Naive B cell (primary cell): ENCODE measurements at regions not wholly inside any gene's neighbourhood (a gene's known extent, or its start where the extent isn't known, plus 50 kb on each side); places are given as distances from the start of the nearest gene placed in this dataset.

Experiments used
- ATAC-seq, 2 donors: fragments of 150-1000 bp; cut with Tn5 transposase; 2 replicates each; pipeline ENCODE4 v1.10.0; 2021; ENCODE audit warnings: low read depth in 2 of 2, mild to moderate bottlenecking in 2 of 2, moderate library complexity in 2 of 2
- DNase-seq: peaks from one replicate; pipeline ENCODE4 v3.0.0; 2022
- H3K27ac Mint-ChIP-seq, 6 donors: one replicate each; pipeline ENCODE4 v1.8.0; 2020 to 2022; ENCODE audit warnings: mild to moderate bottlenecking in 6 of 6, mixed read lengths in 6 of 6, moderate library complexity in 5 of 6, inconsistent platforms in 2 of 6
- H3K27me3 Mint-ChIP-seq, 3 donors: one replicate each; pipeline ENCODE4 v1.8.0; 2021 to 2022; ENCODE audit warnings: mixed read lengths in 3 of 3, mild to moderate bottlenecking in 1 of 3
- H3K36me3 Mint-ChIP-seq, 2 donors: one replicate each; pipeline ENCODE4 v1.8.0; 2020 to 2022; ENCODE audit warnings: mixed read lengths in 2 of 2, inconsistent platforms in 1 of 2, mild to moderate bottlenecking in 1 of 2
- H3K4me1 Mint-ChIP-seq, 3 donors: one replicate each; pipeline ENCODE4 v1.8.0; 2020 to 2022; ENCODE audit warnings: mixed read lengths in 3 of 3, inconsistent platforms in 1 of 3, mild to moderate bottlenecking in 1 of 3, moderate library complexity in 1 of 3
- H3K4me3 Mint-ChIP-seq, 8 donors: one replicate each; pipeline ENCODE4 v1.8.0; 2020 to 2022; ENCODE audit warnings: mild to moderate bottlenecking in 8 of 8, mixed read lengths in 8 of 8, moderate library complexity in 8 of 8, inconsistent platforms in 2 of 8
- H3K9me3 Mint-ChIP-seq, 7 donors: one replicate each; pipeline ENCODE4 v1.8.0; 2020 to 2022; ENCODE audit warnings: mixed read lengths in 7 of 7, mild to moderate bottlenecking in 5 of 7, inconsistent platforms in 2 of 7, moderate library complexity in 1 of 7

DNA sequence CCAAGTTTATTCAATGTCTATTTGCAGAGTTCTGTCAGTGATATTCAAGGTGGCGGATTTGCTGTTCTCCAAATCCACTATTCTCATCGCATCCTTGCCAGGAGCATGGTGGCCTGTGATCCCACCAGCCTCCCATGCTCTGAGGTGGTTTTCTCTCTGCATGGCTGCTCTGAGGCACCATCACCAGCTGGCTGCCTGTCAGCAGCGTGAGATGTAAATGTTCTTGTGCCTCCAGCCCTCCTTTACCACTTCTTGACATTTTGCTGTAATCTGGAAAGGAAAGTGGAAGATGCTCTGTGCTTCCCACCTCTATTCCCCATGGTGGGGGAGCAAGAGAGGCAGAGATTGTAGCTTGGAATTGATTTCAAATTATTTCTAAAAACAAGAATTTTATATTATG, 293.6 kb upstream of the SLC24A2 start:
- H3K27ac Mint-ChIP-seq, result no peak overlapping the region
- peaks cover 0 to 1% of the 10 kb centered on the region in 2 donors for H3K36me3 Mint-ChIP-seq
- DNase-seq (no peak), ATAC-seq (no peak)
- peaks cover 0 to 1% (median 0%) of the 10 kb centered on the region in 3 donors for H3K27me3 Mint-ChIP-seq
- H3K4me1 Mint-ChIP-seq, result peaks cover 9 to 32% (median 25%) of the 10 kb centered on the region in 3 donors
- peak overlapping the region in 1 of 8 donors; percentile 10 for H3K4me3 Mint-ChIP-seq
- H3K9me3 Mint-ChIP-seq, result peaks cover 0 to 2% (median 0%) of the 10 kb centered on the region in 7 donors

DNA sequence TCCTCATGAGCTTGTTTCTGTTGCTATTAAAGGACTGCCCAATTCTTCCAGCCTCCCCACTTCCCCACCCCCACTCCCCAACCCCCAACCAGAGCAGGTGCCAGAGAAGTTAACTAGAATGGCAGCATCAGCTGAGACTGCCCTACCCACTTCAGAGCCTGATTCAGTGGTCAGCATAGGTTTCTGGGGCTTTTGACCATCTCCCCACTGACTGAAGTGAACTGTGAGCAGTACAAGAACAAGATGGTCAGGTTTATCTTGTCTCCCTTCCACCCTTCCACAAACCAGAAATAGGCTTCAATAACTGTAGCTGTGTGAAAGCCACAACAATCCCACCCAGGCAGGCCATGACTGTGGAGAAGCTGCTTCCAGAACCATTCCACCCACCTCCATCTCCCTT, 289.4 kb upstream of the SLC24A2 start:
- H3K36me3 Mint-ChIP-seq, result no peaks in the 10 kb centered on the region
- DNase-seq (no peak), ATAC-seq (no peak)
- peaks cover 6 to 21% (median 16%) of the 10 kb centered on the region in 3 donors for H3K4me1 Mint-ChIP-seq
- peaks cover 0 to 4% (median 0%) of the 10 kb centered on the region in 7 donors for H3K9me3 Mint-ChIP-seq
- H3K4me3 Mint-ChIP-seq, result no peak overlapping the region
- no peaks in the 10 kb centered on the region for H3K27me3 Mint-ChIP-seq
- no peak overlapping the region for H3K27ac Mint-ChIP-seq

DNA sequence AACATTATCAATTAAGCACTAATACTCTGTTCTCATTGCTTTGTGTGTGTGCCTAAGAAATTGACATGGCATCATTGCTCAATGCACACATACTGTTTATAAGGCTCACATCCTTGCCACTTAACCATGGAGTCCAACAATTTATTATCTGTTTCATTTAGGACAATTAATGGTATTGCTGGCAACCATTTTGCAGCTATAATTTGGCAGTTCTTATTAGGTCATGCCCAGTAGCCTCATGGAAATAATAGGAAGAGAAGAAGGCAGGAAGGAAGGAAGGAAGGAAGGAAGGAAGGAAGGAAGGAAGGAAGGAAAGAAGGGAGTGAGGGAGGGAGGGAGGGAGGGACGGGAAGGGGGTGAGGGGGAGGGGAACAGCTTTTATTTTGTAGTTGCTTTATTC, 285.5 kb upstream of the SLC24A2 start:
- Mint-ChIP-seq H3K9me3 (peaks cover 0 to 14% (median 4%) of the 10 kb centered on the region in 7 donors), H3K4me1 (peaks cover 4 to 13% (median 8%) of the 10 kb centered on the region in 3 donors), H3K4me3 (no peak overlapping the region), H3K27me3 (no peaks in the 10 kb centered on the region), H3K27ac (no peak overlapping the region), H3K36me3 (peaks cover 0 to 9% of the 10 kb centered on the region in 2 donors)
- ATAC-seq, result no peak
- no peak for DNase-seq

DNA sequence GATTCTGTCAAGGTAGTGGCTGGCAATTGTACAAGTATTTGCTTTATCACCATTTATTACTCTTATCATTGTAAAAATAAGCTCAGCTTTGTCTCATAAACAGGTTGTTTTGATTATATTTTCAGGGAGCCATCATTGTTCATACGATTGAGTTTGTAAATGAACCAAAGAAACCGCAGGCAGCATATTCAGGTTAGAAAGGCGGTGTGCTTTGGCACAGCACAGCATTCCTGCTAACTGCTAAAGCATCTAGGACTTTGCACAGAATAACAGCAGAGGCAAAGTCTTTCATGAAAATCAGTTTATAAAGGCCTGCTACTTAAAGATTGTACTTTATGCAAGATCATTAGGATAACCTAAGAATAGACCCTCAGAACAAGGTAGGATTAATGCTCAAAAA, 281.5 kb upstream of the SLC24A2 start:
- no peaks in the 10 kb centered on the region for H3K27me3 Mint-ChIP-seq
- no peak for DNase-seq
- H3K9me3 Mint-ChIP-seq, result peaks cover 0 to 14% (median 4%) of the 10 kb centered on the region in 7 donors
- ATAC-seq, result no peak
- no peak overlapping the region for H3K4me3 Mint-ChIP-seq
- H3K27ac Mint-ChIP-seq, result no peak overlapping the region
- H3K4me1 Mint-ChIP-seq, result peaks cover 20 to 42% (median 37%) of the 10 kb centered on the region in 3 donors
- H3K36me3 Mint-ChIP-seq, result peaks cover 0 to 9% of the 10 kb centered on the region in 2 donors

DNA sequence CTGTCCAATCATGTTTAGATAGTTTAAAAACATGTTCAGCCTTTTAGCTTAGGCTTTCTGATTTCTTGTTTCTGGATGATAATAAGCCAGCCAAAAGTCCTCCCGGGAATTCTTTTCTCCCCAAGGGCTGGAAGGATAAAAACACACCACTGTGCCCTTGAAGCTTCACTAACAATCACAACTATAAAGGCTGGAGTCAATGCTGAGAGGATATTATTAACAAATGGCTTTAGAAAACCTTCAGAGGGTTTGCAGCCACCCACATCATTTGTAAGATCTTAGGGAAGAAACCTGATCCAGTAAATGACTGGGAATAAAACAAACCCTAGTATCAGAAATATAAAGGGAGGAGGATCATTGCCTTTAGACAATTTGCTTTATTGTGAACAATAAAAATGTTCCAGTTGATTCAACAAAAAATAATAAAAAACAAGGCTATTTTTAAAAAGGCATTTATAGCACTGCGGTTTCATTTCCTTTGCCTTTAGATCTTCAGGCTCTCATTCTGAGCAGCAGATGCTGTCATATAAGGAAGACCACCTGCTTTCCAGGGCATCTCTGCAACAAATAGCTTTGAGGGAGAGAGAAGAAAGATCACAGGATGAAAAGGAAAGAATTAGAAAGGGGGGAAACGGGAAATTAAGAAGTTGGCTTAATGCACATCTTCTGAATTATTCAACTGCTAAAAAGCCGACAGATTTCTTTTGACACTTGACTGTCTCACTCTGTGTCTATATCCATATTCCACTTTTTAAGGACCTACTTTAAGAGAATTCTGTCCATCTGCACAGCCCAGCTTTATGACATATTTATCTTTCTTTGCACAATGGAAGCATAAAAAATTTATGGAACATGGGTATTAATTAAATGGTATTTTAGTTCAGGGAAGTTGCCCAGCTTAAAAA, 277.2 kb upstream of the SLC24A2 start:
- Mint-ChIP-seq H3K4me1 (peaks cover 36 to 61% (median 59%) of the 10 kb centered on the region in 3 donors), H3K4me3 (peak overlapping the region; percentile 17 to 88 (median 74)), H3K9me3 (peaks cover 0 to 11% (median 7%) of the 10 kb centered on the region in 7 donors), H3K27me3 (no peaks in the 10 kb centered on the region), H3K27ac (peak overlapping the region; percentile 19 to 99 (median 92)), H3K36me3 (peaks cover 0 to under 1% of the 10 kb centered on the region in 2 donors)
- DNase-seq, result no peak
- ATAC-seq, result peak; percentile 37 to 53

DNA sequence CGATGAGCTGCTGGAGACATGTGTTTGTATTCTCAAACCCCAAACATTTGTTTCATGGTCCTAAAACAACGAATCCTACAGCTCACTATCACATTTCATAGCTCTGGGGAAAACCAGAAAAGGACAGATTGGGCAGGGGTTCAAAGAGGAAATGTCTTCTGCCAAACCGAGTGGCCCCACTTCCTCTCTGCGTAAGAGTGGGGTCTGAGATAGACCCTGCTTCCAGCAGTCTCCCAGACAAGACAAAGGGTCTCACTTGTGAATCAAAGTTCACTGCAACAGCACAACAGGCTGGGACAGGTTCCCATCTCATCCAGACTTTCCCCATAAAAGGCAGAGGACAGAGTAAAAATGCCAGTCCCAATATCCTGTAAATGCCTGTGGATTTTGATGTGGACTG, 276.2 kb upstream of the SLC24A2 start:
- no peaks in the 10 kb centered on the region for H3K36me3 Mint-ChIP-seq
- peaks cover 37 to 61% (median 59%) of the 10 kb centered on the region in 3 donors for H3K4me1 Mint-ChIP-seq
- H3K4me3 Mint-ChIP-seq, result peak overlapping the region in 7 of 8 donors; percentile 64 to 84 (median 75)
- DNase-seq (no peak), ATAC-seq (peak in 1 of 2 donors; percentile 16)
- H3K9me3 Mint-ChIP-seq, result peaks cover 0 to 8% (median 3%) of the 10 kb centered on the region in 7 donors
- H3K27ac Mint-ChIP-seq, result peak overlapping the region; percentile 87 to 99 (median 97)
- no peaks in the 10 kb centered on the region for H3K27me3 Mint-ChIP-seq

DNA sequence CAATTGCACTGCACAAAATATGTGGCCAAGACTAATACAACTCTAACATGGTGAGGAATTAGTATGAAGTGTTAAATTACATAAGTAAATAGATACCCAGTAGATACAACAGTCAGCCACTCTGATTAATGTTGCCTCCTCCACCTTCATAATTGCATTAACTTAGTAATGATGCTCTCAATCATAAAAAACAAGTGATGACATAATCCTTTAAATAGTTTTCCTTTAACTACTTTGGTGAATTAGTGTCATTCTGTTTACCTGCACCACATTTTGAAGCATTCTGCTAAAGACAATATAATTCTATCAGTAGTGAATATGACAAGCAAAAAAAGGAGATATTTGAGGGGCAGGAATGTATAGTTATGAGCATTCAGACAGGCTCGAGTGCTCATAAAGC, 265.9 kb upstream of the SLC24A2 start:
- H3K4me3 Mint-ChIP-seq, result no peak overlapping the region
- no peak overlapping the region for H3K27ac Mint-ChIP-seq
- ATAC-seq (no peak), DNase-seq (no peak)
- no peaks in the 10 kb centered on the region for H3K27me3 Mint-ChIP-seq
- peaks cover 0 to 8% of the 10 kb centered on the region in 2 donors for H3K36me3 Mint-ChIP-seq
- H3K9me3 Mint-ChIP-seq, result peaks cover 0 to 5% (median 0%) of the 10 kb centered on the region in 7 donors
- H3K4me1 Mint-ChIP-seq, result peaks cover 15 to 22% (median 17%) of the 10 kb centered on the region in 3 donors

DNA sequence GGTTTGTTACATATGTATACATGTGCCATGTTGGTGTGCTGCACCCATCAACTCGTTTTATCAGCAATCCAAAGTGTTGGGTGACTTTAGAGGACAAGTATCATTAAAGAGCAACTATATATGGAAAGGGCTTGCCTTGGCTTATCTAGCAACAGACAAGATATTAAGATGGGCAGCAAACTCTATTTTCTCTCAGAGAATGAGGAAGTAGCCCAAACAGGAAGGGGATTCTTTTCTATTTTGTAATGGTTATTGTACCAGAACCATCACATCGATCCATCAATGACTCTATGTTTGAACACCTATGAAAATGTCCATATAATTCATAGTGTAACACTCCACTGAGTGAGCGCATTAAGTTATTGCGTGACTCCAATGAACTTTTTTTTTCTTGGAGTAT, 260.1 kb upstream of the SLC24A2 start:
- ATAC-seq, result peak; percentile 82 to 86
- Mint-ChIP-seq H3K36me3 (peaks cover 0 to 8% of the 10 kb centered on the region in 2 donors), H3K9me3 (peaks cover 0 to 5% (median 0%) of the 10 kb centered on the region in 7 donors), H3K27me3 (no peaks in the 10 kb centered on the region), H3K4me1 (peaks cover 25 to 54% (median 52%) of the 10 kb centered on the region in 3 donors), H3K4me3 (peak overlapping the region in 4 of 8 donors; percentile 10 to 71 (median 64)), H3K27ac (peak overlapping the region in 1 of 6 donors; percentile 82)
- DNase-seq, result peak; percentile 47

DNA sequence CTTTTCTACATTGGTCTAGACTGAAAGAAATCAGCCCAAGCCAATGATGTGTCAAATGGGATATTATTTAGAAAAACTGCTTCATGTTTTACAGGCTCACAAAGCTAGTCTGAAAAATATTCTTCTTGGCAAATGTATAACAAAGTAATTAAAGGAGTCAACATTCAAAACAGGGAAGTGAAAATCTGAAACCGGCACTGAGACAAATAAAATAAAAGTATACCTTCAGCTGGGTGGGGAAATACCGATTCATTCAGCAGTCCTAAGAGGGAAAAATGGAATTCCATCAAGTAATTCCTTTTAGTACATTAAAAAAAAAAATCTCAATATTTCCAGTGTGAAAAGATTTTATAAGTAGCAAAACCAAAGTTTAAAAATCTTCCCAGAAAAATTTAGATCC, 259.6 kb upstream of the SLC24A2 start:
- peak; percentile 69 to 75 for ATAC-seq
- DNase-seq, result peak; percentile 35
- Mint-ChIP-seq H3K27me3 (no peaks in the 10 kb centered on the region), H3K4me1 (peaks cover 27 to 60% (median 56%) of the 10 kb centered on the region in 3 donors), H3K9me3 (peaks cover 0 to 4% (median 0%) of the 10 kb centered on the region in 7 donors), H3K27ac (peak overlapping the region in 4 of 6 donors; percentile 19 to 82 (median 50)), H3K4me3 (peak overlapping the region; percentile 6 to 71 (median 53)), H3K36me3 (peaks cover 0 to 5% of the 10 kb centered on the region in 2 donors)

DNA sequence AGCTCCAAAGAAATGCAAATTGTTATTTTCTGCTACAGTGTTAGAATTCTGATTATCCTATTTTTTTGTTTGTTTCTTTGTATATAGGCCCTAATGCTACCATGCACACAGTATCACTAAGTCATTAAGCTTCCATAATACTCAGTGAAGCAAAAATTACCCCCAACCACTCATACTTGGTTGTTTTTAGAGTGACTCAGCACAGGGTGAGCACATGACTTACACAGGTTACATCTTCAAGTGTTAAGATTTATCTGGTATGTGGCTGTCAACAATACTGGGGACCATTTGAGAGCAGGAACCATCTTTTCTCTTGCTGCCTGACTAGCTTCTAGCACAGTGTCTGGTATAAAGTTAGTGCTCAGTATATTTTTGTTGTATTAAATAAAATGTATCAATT, 255.8 kb upstream of the SLC24A2 start:
- ATAC-seq (no peak), DNase-seq (no peak)
- Mint-ChIP-seq H3K27me3 (no peaks in the 10 kb centered on the region), H3K4me1 (peaks cover 28 to 64% (median 58%) of the 10 kb centered on the region in 3 donors), H3K4me3 (peak overlapping the region in 1 of 8 donors; percentile 3), H3K36me3 (no peaks in the 10 kb centered on the region), H3K9me3 (no peaks in the 10 kb centered on the region), H3K27ac (no peak overlapping the region)

DNA sequence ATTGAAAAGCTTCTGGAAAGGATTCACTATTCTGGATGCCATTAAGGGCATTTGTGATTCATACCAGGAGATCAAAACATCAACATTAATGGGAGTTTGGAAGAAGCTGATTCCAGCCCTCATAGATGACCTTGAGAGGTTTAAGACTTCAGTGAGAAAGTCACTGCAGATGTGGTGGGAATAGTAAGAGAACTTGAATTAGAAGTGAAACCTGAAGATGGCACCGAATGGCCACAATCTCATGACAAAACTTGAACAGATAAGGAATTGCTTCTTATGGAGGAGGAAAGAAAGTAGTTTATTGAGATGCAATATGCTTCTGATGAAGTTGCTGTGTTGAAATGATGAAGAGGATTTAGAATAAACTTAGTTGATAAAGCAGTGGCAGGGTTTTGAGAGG, 254.6 kb upstream of the SLC24A2 start:
- Mint-ChIP-seq H3K4me3 (peak overlapping the region; percentile 34 to 85 (median 68)), H3K27ac (peak overlapping the region; percentile 24 to 84 (median 67)), H3K4me1 (peaks cover 25 to 61% (median 49%) of the 10 kb centered on the region in 3 donors), H3K36me3 (peaks cover 0 to 6% of the 10 kb centered on the region in 2 donors), H3K9me3 (no peaks in the 10 kb centered on the region), H3K27me3 (peaks cover 0 to 4% (median 0%) of the 10 kb centered on the region in 3 donors)
- ATAC-seq (no peak), DNase-seq (no peak)

DNA sequence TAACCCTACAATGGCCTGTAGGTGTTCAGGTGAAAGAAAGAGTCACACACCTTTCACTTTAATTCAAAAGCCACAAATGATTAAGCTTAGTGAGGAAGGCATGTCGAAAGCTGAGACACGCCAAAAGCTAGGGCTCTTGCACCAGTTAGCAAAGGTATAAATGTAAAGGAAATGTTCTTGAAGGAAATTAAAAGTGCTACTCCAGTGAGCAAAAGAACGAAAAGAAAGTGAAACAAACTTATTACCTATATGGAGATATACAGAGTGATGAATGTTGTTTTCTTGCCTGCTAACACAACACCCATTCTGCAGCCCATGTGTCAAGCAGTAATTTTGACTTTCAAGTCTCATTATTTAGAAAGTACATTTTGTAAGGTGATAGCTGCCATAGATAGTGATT, 254.2 kb upstream of the SLC24A2 start:
- peak overlapping the region; percentile 24 to 84 (median 67) for H3K27ac Mint-ChIP-seq
- H3K9me3 Mint-ChIP-seq, result no peaks in the 10 kb centered on the region
- peaks cover 0 to 6% of the 10 kb centered on the region in 2 donors for H3K36me3 Mint-ChIP-seq
- DNase-seq (no peak), ATAC-seq (peak; percentile 52 to 68)
- peak overlapping the region; percentile 34 to 85 (median 68) for H3K4me3 Mint-ChIP-seq
- H3K27me3 Mint-ChIP-seq, result peaks cover 0 to 4% (median 0%) of the 10 kb centered on the region in 3 donors
- peaks cover 21 to 57% (median 45%) of the 10 kb centered on the region in 3 donors for H3K4me1 Mint-ChIP-seq

DNA sequence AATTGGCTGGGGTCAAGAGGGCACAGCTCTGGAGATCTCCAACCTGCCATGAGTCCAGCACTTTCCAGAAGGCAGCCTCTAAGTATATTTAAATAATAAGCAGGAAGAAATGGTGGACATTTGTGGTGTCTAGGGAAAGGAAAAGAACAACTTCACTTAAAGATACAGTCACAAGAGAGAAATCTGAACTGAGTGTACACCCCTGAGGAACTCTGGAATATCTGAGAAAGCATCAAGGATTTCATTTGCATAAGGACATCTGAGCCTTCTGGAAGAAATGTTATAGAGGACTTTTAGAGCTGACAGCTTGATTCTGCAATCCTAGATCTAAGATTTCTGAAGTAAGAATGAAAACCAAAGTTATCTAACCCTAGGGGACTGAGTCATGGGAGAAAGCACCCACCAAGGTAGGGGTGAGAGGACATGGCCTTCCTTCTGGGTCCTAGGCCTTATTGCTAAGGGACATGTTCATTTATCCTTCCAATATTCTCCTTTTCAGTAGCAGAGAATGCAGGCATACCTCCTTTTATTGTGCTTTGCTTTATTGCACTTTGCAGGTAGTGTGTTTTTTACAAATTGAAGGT, 253.4 kb upstream of the SLC24A2 start:
- ATAC-seq, result no peak
- DNase-seq, result no peak
- no peaks in the 10 kb centered on the region for H3K9me3 Mint-ChIP-seq
- peaks cover 0 to 6% of the 10 kb centered on the region in 2 donors for H3K36me3 Mint-ChIP-seq
- peak overlapping the region in 6 of 8 donors; percentile 60 to 76 (median 64) for H3K4me3 Mint-ChIP-seq
- peak overlapping the region in 2 of 6 donors; percentile 28 to 86 for H3K27ac Mint-ChIP-seq
- peaks cover 15 to 48% (median 37%) of the 10 kb centered on the region in 3 donors for H3K4me1 Mint-ChIP-seq
- H3K27me3 Mint-ChIP-seq, result peaks cover 0 to 4% (median 0%) of the 10 kb centered on the region in 3 donors
